ENCODE measurements at regions not wholly inside any gene's neighbourhood (a gene's known extent, or its start where the extent isn't known, plus 50 kb on each side); places are given as distances from the start of the nearest gene placed in this dataset.
"Not testable (repeated sequence)": the region's sequence is repeated elsewhere in the genome, so short reads cannot be mapped to it uniquely, and the experiment has no call there.

DNA sequence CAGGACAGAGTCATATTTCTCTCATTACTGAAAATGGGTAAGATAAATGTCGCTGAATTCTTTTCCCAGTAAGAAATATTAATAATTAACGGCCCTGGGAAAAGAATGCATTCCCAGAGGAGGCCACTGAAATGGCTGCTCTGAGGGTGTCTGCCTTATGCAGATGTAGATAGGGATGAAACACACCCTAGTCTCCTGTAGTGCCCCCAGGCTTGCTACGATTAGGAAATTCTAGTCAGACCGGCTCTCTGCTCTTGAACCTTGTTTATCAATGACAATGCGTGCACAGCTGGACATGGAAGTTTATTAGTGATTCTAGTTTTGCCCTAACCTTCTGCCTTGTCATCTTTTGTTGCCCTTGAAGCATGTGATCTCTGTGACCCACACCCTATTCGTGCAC lies 291.1 kb downstream of the ZNF248 start:
- FAIRE-seq (no peak), DNase-seq (ENCODE audit: insufficient read length, low spot score) (no peak)
- no peak for TF ChIP-seq POLR2A (IDR thresholded peaks at IDR 0.05; ENCODE audit: low read depth, low read length)

DNA sequence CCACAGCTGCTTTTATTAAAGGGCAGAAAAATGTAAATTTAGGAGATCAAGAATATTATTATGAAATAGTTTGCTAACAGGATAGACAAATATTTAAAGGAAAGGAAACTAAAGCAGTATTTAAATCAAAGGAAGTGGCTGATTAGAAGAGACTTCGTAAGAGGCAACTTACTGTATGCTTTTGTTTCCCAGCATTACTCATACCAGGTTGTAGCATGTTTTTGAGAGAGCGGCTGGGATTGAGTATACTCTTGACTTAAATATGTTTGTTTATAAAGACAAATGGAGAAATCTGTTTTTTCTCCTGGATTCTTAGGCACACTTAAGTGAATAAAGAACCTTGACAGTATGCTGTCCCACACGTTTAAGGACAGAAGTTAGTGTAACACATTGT lies 293.7 kb downstream of the ZNF248 start:
- FAIRE-seq (no peak), DNase-seq (ENCODE audit: insufficient read length, low spot score) (no peak)
- TF ChIP-seq POLR2A (IDR thresholded peaks at IDR 0.05; ENCODE audit: low read depth, low read length) = no peak

DNA sequence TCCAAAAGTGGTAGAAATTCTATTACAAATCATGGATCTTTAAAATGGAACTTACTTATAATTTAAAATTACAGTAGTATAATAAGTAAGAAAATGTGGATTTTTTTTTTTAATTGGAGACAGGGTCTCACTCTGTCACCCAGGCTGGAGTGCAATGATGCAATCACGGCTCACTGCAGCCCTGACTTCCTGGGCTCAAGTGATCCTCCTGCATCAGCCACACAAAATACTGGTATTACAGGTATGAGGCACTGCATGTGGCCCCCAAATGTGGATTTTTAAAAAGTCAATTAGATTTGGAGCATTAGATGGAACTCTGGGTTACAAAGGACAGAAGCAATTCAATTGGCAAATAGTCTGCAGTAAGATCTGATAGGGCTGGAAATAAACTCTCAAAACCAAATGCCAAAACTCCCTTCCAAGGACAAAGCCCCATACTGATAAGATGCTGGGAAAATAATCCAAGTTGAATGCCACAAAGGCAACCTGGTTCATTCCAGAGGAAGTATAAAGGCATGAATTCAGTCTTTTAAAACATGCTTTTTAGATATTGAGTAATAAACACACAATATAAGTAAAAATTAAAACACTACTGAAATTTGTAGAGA lies 294.2 kb downstream of the ZNF248 start:
- no peak for TF ChIP-seq POLR2A (IDR thresholded peaks at IDR 0.05; ENCODE audit: low read depth, low read length)
- DNase-seq (ENCODE audit: insufficient read length, low spot score) = no peak
- FAIRE-seq = no peak

DNA sequence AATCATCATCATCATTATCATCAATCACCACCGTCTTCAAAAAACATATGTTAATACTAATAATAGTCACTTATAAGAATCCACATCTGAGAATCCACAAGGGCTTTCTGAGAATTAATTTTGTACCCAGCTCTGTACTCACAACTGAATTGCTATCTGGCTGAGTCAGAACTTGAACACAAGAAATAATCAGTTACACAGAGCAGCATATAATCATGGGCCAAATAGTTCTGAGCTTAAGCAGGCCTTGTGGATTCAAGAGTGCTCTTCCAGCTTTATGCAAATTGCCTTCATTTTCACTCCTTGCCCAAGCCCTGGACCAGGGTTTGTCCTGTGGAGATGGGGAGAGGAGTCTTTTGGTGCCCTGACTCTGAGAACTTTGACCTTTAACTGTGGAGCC lies 304.5 kb downstream of the ZNF248 start:
- DNase-seq (ENCODE audit: insufficient read length, low spot score) (no peak), FAIRE-seq (no peak)
- TF ChIP-seq POLR2A (IDR thresholded peaks at IDR 0.05; ENCODE audit: low read depth, low read length) = no peak

DNA sequence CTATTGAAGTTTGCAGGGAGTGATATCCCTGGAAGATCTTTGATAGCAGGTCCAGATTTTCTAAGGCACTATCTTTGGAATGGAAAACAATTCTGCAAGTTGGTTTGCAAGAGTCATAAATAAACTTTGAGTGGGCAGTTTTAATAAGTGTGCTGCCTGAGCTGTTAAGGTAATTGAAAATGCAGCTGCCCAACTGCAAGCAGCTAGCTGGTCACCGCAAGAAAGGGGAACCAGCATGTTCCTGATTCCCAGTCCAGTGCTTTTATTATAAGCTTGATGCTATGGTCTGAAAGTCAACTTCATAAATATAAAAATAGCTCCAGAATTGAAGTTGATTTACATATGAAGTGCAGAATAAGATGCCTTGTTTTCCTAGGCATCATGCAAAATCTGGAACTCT lies 308.4 kb downstream of the ZNF248 start:
- DNase-seq (ENCODE audit: insufficient read length, low spot score) (no peak), FAIRE-seq (no peak)
- no peak for TF ChIP-seq POLR2A (IDR thresholded peaks at IDR 0.05; ENCODE audit: low read depth, low read length)

DNA sequence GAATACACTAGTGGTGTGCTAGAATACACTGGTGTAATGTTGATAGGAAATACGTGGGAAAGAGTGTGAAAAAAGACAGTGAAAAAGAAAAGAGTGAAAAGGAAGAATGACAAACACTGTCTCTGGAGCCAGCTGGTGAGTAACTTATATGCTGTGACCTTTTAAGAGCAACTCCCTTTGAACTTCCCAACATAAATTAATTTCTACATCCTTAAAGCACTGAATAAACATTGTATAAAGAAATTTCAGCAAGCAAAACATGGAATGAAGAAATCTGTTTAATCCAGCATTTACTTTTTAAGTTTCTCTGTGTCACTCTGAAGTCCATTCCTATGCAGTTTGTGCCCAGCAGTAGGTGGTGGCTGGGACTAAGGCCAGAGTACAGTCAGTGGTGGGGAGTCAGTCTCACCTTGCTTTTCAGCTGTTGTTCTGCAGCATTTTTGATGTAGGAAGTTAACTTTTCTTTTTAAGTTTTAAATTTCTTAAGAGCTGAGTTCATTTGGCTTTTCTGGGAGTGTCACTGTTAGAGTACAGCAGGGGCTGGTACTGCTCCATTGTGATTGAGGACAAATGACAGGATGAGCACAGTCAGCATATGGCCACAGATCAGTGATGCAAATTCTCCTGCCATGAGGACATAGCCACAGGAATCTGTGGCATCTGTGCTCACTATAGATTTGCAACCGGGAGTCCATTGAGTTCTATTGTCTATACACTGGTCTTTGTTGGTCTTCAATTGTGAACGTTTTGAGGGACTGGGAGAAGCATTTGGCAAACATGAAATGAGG lies 321.8 kb downstream of the ZNF248 start:
- TF ChIP-seq POLR2A (IDR thresholded peaks at IDR 0.05; ENCODE audit: low read depth, low read length) = no peak
- FAIRE-seq (no peak), DNase-seq (ENCODE audit: insufficient read length, low spot score) (peak; percentile 12)

DNA sequence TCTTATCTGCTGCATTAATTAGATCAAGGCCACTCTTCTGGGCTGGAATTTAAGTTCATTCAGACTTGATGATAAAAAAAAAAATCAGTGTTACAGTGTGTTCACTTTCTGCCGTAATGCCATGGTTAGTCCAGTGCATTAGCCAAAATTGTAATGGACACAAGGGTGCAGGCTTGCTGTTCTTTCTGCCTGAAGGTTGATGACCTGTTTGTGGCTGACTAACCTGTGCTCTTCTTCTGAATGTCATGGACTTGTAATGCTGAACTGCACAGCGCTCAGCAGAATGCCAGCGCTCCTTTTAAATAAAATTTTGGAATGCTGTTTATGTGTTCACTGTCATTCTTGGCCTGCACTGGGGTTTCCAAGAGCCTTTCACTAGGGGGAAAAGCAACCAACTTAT lies 323.2 kb downstream of the ZNF248 start:
- no peak for TF ChIP-seq POLR2A (IDR thresholded peaks at IDR 0.05; ENCODE audit: low read depth, low read length)
- FAIRE-seq = no peak
- DNase-seq (ENCODE audit: insufficient read length, low spot score) = no peak

DNA sequence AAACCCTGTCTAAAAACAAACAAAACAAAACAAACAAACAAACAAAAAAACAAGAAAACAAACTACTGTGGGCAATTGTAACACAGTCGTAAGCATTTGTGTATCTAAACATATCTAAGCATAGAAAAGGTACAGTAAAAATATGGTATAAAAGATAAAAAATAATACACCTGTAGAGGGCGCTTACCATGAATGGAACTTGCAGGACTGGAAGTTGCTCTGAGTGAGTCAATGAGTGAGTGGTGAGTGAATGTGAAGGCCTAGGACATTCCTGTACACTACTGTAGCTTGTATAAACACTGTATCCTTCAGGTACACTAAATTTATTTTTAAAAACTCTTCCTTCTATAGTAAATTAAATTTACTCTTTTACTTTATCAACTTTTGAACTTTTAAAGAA lies 332.0 kb downstream of the ZNF248 start:
- not testable (repeated sequence) for FAIRE-seq; DNase-seq (ENCODE audit: insufficient read length, low spot score)

DNA sequence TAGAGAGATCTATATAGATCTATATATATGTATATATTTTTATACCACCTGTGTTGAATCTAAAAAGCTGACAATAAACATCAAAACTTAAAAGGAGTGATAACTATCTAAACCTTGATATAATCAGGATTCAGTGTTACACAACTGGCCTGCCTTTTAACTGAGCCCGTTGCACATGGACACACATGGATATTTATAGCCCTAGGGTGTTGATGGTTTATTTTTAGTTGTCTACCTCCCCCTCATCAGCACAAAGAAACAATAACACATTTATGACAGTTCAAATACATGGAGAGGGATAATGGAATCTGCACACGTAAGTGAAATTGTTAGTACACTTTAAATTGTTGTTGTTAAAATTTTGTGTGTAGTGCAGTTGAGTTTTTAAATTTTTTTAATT lies 336.9 kb downstream of the ZNF248 start:
- TF ChIP-seq POLR2A (IDR thresholded peaks at IDR 0.05; ENCODE audit: low read depth, low read length) = no peak
- FAIRE-seq (no peak), DNase-seq (ENCODE audit: insufficient read length, low spot score) (no peak)

DNA sequence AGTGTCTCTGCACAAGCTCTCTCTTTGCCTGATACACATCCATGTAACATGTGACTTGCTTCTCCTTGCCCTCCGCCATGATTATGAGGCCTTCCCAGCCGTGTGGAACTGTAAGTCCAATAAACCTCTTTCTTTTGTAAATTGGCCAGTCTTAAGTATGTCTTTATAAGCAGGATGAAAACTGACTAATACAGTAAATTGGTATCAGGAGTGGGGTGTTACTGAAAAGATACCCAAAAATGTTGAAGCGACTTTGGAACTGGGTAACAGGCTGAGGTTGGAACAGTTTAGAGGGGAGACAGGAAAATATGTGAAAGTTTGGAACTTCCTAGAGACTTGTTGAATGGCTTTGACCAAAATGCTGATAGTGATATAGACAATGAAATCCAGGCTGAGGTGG lies 346.9 kb downstream of the ZNF248 start:
- FAIRE-seq = not testable (repeated sequence)

DNA sequence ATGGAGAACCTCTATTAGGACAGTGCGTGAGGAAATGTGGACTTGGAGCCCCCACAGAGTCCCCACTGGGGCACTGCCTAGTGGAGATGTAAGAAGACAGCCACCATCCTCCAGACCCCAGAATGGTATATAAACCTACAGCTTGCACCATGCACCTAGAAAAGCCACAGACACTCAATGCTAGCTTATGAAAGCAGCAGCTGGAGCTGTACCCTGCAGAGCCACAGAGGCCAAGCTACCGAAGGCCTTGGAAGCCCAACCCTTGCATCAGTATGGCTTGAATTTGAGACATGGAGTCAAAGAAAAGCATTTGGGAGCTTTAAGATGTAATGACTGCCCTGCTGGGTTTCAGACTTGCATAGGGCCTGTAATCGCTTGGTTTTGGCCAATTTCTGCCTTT lies 361.3 kb downstream of the ZNF248 start:
- DNase-seq (ENCODE audit: insufficient read length, low spot score) (no peak), FAIRE-seq (no peak)
- TF ChIP-seq POLR2A (IDR thresholded peaks at IDR 0.05; ENCODE audit: low read depth, low read length) = no peak

More for the DNA sequence above, 346.9 kb downstream of the ZNF248 start:
- DNase-seq (ENCODE audit: insufficient read length, low spot score) = not testable (repeated sequence)

DNA sequence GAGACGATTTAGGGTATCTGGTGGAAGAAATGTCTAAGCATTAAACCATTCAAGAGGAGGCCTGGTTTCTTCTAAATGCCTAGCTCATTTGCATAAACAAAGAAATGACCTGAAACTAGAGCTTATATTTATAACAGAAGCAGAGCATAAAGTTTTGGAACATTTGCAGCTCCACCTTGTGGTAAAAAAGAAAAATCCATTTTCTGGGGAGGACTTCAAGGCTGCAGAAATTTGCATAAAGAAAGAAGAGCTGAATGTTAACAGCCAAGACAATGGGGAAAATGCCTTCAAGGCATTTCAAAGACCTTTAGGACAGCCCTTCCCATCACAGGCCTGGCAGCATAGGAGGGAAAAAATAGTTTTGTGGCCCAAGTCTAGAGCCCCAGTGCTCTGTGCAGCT lies 362.0 kb downstream of the ZNF248 start:
- FAIRE-seq = peak; percentile 45
- TF ChIP-seq POLR2A (IDR thresholded peaks at IDR 0.05; ENCODE audit: low read depth, low read length) = no peak
- no peak for DNase-seq (ENCODE audit: insufficient read length, low spot score)

DNA sequence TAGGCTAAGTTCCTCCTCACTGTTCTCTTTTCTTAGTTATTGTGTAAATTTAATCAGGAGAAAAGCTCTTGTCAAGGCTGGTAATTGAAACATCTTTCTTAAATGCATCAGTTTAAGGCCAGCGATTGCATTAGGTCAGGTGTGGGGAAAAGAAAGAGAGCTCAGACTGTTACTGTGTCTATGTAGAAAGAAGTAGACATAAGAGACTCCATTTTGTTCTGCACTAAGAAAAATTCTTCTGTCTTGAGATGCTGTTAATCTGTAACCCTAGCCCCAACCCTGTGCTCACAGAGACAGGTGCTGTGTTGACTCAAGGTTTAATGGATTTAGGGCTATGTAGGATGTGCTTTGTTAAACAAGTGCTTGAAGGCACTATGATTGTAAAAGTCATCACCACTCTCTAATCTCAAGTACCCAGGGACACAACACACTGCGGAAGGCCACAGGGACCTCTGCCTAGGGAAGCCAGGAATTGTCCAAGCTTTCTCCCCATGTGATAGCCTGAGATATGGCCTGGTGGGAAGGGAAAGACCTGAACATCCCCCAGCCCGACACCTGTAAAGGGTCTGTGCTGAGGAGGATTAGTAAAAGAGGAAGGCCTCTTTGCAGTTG lies 364.1 kb downstream of the ZNF248 start:
- not testable (repeated sequence) for FAIRE-seq; DNase-seq (ENCODE audit: insufficient read length, low spot score)

DNA sequence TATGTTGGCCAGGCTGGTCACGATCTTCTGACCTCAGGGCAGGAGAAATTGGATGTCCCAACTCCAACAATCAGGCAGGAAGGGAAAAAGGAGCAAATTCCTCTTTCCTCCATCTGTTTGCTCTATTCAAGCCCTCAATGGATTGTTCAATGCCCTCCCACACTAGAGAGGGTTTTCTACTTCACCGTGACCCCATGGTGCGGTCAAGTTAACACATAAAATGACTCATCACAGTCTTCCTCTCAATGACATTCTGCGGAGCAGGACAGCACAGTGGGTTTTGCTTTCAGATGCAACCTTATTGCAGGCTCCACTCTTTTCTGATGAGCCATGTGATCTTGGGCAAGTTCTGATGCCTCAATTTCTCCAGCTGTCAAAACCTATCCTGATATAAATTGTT lies 364.9 kb downstream of the ANKRD30A start:
- DNase-seq (ENCODE audit: insufficient read length, low spot score) (peak; percentile 12), FAIRE-seq (no peak)
- TF ChIP-seq POLR2A (IDR thresholded peaks at IDR 0.05; ENCODE audit: low read depth, low read length) = no peak

DNA sequence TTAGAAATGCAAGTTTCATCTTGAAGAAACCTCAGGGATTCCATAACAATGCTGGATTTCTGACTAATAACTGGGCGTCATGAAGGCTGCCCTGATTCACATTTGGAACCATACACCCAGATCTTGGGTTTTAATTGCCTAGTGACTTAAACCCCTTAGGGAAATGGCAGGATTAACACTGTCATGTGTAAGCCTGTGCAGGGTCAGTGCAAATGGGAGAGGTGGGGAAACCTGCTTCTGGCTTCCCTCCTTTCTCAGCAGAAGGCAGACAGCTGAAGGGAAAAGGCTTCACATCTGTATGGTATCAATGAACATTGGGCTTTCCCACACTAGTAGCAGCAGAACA lies 364.2 kb downstream of the ANKRD30A start:
- no peak for FAIRE-seq
- no peak for TF ChIP-seq POLR2A (IDR thresholded peaks at IDR 0.05; ENCODE audit: low read depth, low read length)
- DNase-seq (ENCODE audit: insufficient read length, low spot score) = no peak

All from H54 (cell line).